ENCODE measurements at regions not wholly inside any gene's neighbourhood (a gene's known extent, or its start where the extent isn't known, plus 50 kb on each side); places are given as distances from the start of the nearest gene placed in this dataset.
A peak's percentile ranks its signal among the peaks of the same experiment; 100 is the strongest.

GRCh38 chr22:25403284-25403810, 161.1 kb upstream of the GRK3 start (continued):
- TF ChIP-seq ZNF318 (CRISPR knock-in tag; IDR thresholded peaks at IDR 0.05) (no peak), ZFAT (CRISPR knock-in tag; conservative IDR thresholded peaks at IDR 0.05) (no peak)

GRCh38 chr22:25403811-25404471, 160.5 kb upstream of the GRK3 start:
- in situ Hi-C loops (cut with HindIII; ENCODE audit: extremely low pct_ligation_motif_present, low pct_unique_long_range_greater_than_20kb) (no loop called here), intact Hi-C loops (cut with micrococcal nuclease; ENCODE audit: unreplicated experiment) (loop anchor here (5.0 kb wide), 1 partner anchor 42 kb away; no protein-coding TSS in a partner anchor)
- WGBS (ENCODE audit: low lambda C conversion rate): 0% methylated on average over 15 of the region's 15 CpGs
- ChIA-PET POLR2A (interaction anchor here (0.8 to 1.2 kb wide), 2 partner anchors 16 to 19 kb away, joined by 3 read pairs; no protein-coding TSS in a partner anchor), CTCF (ENCODE audit: low intra/inter-chr PET ratio, low total read pairs) (no interaction called here)
- no TSS peak for BruUV-seq (replicated peaks)
- Histone ChIP-seq H3K79me2 (ENCODE audit: insufficient read depth, low read length) (peaks cover 41% of the 10 kb centered on the region), H2AFZ (ENCODE audit: low read length) (no peak overlapping the region), H3K9me3 (ENCODE audit: low read length) (no peaks in the 10 kb centered on the region), H3K27ac (ENCODE audit: extremely low read length, insufficient read depth, low read length) (peak overlapping the region; percentile 89), H3K9ac (ENCODE audit: insufficient read depth, low read depth, low read length) (peak overlapping the region; percentile 77), H3K36me3 (replicated peaks in 1 of 2; ENCODE audit: control insufficient read depth in 1 of 2, insufficient read depth in 2 of 2, low read length in 2 of 2) (no peaks in the 10 kb centered on the region), H3K27me3 (ENCODE audit: control insufficient read depth in 1 of 2, insufficient read depth in 2 of 2, low read length in 2 of 2) (no peaks in the 10 kb centered on the region; a peak in 2 of 5 replicates), H4K20me1 (ENCODE audit: insufficient read depth, low read length) (peaks cover 31% of the 10 kb centered on the region), H3K4me2 (ENCODE audit: low read depth, low read length) (peak overlapping the region; percentile 98), H3K4me3 (replicated peaks in 1 of 3; ENCODE audit: insufficient read depth in 1 of 3, low read depth in 2 of 3, low read length in 3 of 3) (peak overlapping the region; percentile 77 to 84 (median 82)), H3K4me1 (ENCODE audit: insufficient read depth, low read length) (peaks cover 68% of the 10 kb centered on the region)
- peak; percentile 15 for DNase-seq (ENCODE audit: low spot score)
- ATAC-seq: no peak
- FAIRE-seq: peak; percentile 44
- TF ChIP-seq MAX (IDR thresholded peaks at IDR 0.05) (0 out of 2 replicates have a peak, but pooled peaks have one; percentile 14), ZSCAN25 (CRISPR knock-in tag; IDR thresholded peaks at IDR 0.05) (no peak; the same call in 1 of the 2 replicates), ETV6 (CRISPR knock-in tag; conservative IDR thresholded peaks at IDR 0.05) (no peak), PRMT3 (CRISPR knock-in tag; IDR thresholded peaks at IDR 0.05; ENCODE audit: borderline replicate concordance, low read depth) (no peak), E2F5 (CRISPR knock-in tag; conservative IDR thresholded peaks at IDR 0.05) (no peak), FOXA3 (CRISPR knock-in tag; IDR thresholded peaks at IDR 0.05) (no peak), CSRNP1 (CRISPR knock-in tag; IDR thresholded peaks at IDR 0.05) (no peak), ZNF335 (CRISPR knock-in tag; IDR thresholded peaks at IDR 0.05) (no peak), AHR (CRISPR knock-in tag; IDR thresholded peaks at IDR 0.05) (no peak)

Measured in HepG2 (cell line).